OCI-M1 (cell line): ENCODE measurements at regions not wholly inside any gene's neighbourhood (a gene's known extent, or its start where the extent isn't known, plus 50 kb on each side); places are given as distances from the start of the nearest gene placed in this dataset.

Experiments used
- DNase-seq: peaks from one replicate; lab custom pipeline; 2025; lab: John Stamatoyannopoulos, UW

- DNase-seq = no peak
These were observed 111.2 kb upstream of the TMEM18 start for GRCh38 chr2:788227-789032.

- DNase-seq = no peak
These were observed 107.5 kb upstream of the TMEM18 start for GRCh38 chr2:784753-785152.

DNA sequence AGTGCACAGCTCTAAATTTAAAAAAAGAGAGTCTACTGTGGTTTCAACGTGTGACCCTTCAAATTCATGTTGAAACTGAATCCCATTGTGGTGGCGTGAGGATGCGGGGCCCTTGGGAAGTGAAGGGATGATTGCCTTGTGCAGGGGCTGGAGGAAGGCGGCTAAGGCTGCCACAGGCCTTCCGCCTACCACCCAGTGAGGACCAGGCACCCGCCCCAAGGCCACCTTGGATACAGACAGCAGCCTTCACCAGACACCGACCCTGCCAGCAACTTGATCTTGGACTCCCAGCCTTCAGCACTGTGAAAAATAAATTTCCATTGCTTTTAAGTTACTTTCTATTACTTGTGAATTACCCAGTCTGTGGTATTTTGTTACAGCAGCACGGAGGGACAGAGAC is 103.4 kb upstream of the TMEM18 start:
- DNase-seq = no peak

GRCh38 chr2:780002-780401 is 102.8 kb upstream of the TMEM18 start:
- no peak for DNase-seq

DNA sequence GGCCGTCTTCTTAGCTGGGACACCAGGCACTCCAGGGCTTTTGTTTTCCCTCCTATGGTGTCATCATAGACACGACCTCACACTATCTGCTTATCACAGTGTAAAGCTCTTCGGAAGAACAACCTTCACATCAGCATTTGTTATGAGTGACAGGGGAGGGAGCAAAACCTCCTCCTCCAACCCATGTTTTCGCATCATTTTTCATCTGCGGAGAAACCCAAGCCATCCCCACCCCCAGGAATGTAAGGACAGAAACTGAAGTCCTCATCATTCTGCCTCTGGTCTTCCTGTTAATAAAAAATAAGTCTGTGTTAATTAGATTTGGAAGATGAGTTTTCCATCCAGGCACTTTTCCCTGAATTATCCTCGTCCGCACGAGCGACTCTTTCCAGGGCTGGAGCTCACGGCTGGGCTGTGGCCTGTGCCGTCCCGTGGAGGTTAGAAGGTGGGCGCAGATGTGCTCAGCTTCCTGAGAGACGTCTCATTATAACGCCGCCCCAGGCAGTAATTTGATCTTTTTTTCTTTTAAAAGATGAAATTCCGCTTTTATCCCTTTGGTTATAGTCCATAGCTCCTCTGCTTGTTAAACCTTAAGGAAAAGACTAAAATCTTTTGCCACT is 101.6 kb upstream of the TMEM18 start:
- no peak for DNase-seq

DNA sequence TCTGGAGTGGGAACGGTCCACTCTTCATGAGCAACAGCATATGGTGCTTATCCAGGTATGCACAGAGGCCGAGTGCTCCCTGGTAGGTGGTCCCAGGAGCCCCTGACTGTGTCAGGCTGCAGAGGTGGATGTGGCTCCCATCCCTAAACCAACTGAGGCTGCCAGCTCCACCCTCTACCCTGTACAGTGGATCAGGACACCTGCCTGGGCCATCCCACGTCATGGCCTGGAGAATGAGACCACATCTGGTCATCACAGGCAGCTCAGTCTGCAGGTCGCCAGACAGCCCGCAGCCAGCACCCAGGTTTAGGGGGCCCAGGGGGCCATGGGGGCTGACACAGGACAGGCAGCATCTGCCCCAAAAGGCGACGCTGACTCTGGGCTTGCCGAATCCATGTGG is 100.3 kb upstream of the TMEM18 start:
- DNase-seq = no peak

- no peak for DNase-seq
These were observed 99.8 kb upstream of the TMEM18 start for GRCh38 chr2:777051-777450.

- DNase-seq = no peak
These were observed 99.3 kb upstream of the TMEM18 start for GRCh38 chr2:776487-776886.

GRCh38 chr2:776038-776437 is 98.8 kb upstream of the TMEM18 start:
- DNase-seq = no peak

- no peak for DNase-seq
These were observed 97.2 kb upstream of the TMEM18 start for GRCh38 chr2:774436-774835.

- DNase-seq = no peak
These were observed 96.3 kb upstream of the TMEM18 start for GRCh38 chr2:773256-774160.

- no peak for DNase-seq
These were observed 94.3 kb upstream of the TMEM18 start for GRCh38 chr2:771538-771937.

DNA sequence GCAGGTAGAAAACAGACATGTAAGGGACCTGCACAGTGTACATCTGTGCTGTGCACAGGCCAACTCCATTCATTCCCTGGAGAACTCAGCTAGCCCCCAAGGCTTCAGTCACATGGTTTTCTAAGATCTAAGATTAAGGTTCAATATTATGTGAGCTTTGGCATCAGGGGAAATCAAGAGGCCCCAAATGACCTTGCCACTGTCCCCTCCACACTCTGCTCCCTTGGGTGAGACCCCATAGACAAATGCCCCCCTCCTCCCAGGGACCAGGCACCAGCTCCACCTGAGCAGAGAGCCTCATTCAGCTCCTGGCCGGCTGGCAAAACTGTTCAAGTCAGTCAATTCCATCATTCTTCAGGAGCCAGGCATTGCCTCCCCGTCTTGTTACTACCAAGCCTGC is 93.6 kb upstream of the TMEM18 start:
- no peak for DNase-seq

DNA sequence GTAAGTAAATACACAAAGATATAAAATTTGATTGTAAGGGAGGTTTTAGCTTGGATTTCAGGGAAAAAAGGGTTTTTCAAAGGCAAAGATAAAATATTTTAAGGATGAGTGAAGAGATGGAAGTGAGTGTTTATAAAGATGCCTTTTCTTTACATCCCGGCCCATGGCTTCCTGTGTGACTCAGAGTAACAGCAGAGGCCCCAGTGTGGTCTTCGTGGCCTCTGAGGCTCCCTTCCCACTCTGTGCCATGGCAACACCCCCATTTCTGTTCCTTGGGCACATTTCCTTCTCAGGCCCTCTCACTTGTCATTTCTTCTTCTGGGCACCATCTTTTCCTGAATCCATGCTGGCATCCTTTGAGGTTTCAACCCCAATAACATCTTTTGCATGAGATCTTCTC is 92.6 kb upstream of the TMEM18 start:
- no peak for DNase-seq

- no peak for DNase-seq
These were observed 91.2 kb upstream of the TMEM18 start for GRCh38 chr2:768451-768850.

DNA sequence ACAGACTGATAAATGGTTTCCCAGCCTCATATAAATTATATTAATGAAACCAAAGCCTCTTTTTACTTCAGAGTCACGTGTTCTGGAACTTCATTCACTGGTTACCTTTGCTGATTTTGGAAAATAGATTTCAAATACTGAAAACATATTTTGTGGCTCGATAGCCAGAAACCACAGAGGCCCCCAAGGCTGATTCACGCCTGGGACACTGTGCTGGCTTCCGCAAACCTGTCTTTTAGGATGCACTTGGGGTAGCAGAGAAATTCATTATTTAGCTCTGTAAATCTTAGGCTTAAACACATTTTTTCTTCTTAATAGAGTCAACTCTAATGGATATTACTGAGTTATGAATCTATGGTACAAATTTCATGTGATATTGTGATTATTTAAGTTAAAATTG is 90.7 kb upstream of the TMEM18 start:
- no peak for DNase-seq

DNA sequence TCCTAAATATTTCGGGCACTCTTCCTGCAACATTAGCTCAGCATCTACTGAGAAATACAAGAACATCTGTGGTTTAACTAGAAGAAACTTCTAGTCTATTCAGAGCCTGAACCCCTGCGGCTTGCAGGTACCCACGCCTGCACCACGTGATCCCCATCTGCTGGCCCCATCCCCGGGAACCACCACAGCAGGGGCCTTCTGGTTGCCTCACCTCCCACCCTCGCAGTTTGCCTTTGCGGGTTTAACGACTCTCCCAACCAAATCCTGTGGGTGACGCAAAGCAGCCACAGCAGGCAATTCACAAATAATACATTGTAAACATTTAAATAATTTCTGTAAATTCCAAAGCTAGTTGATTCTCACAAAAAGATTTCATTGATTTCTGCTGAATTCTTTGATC is 90.2 kb upstream of the TMEM18 start:
- DNase-seq = no peak

GRCh38 chr2:766255-766654 is 89.0 kb upstream of the TMEM18 start:
- DNase-seq = no peak

DNA sequence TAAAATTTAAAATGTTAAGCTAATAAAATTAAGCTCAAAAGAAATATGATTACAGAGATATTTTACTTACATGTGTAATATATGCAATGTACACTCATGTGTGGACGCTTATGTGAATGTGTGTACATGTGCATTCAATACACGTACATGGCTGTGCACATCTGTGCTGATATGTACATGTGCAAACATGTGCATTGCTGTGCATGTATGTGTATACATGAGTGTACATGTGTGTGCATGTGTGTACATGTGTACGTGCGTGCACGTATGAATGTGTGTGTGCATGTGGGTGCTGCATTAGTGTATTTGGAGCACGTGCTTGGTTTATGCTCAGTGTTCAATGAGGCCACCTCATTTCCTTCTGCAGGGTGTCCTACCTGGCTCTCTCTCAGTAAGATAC is 88.2 kb upstream of the TMEM18 start:
- no peak for DNase-seq

DNA sequence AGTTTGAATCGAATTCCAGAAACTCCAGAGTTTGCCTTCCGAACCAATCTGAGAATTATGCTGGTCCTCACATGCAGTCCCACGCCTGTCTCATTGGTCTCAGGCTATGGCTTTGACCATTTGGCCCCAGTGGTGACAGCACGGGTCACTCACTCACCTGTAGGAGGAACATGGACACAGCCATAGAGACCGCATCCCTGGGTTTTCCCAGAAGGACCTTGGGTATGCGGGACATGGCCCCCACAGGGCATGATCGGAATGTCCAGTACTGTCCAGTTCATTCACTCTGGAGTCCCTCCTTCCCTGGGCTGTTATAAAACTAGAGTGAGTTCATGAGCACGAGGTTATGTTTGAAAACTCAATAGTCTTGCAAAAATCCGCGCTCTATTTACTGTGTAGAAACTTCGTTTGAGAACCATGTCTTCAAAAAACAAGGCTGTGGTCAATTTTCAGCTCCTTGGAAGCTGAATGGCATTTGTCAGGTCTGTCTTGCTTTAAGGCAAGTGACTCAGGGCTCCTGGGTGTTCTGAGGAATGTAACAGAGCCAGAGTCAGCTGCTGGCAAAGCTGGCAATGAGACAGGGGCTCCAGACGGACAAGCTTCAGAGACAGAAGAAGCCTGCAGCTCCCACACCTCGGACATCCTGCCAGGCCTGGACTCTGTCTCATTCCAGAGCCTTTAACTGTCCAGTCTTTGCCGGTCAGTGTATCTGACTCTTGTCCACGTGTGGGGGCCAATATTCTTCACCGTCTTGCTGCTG is 86.7 kb upstream of the TMEM18 start:
- DNase-seq = no peak

DNA sequence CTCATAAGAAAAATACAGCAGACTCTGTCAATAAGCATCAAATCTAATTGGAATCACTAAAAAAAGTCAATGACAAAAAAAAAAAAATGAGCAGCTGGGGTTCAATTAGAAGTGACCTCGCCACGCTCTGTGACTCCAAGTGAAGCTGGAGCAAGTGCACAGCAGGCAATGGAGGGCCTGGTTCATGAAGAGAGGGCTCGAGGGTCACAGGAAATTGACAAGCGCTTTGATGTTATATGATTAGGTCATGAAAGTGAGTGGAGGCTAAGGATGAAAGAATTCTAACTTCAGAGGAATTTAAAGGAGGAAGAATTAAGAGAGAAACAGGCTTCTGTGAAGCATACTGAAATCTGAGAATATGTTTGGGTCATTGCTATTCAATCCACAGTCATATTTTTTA is 85.4 kb upstream of the TMEM18 start:
- no peak for DNase-seq

DNA sequence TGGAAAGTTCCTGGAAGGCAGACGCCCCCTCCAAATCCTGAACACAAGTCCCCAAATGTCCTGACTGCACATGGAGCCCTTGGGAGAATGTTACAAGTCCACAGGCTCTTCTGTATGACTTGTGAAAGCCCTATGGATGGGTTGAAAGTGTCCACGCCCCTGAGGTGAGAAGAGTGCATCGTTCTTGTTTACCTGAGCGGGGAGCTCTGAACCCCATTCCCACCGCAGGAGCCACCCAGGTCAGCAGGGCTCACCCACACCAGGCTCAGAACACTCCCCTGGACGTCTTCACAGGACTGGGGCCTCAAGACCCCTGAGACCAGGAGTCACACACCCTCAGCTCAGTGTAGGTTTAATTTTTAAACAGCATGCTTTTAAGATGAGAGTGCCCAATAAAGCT is 84.2 kb upstream of the TMEM18 start:
- no peak for DNase-seq
